Activated CD8-positive, alpha-beta memory T cell treated with anti-CD3 and anti-CD28 coated beads for 48 hours (primary cell): ENCODE measurements at regions not wholly inside any gene's neighbourhood (a gene's known extent, or its start where the extent isn't known, plus 50 kb on each side); places are given as distances from the start of the nearest gene placed in this dataset.
"Not testable (repeated sequence)": the region's sequence is repeated elsewhere in the genome, so short reads cannot be mapped to it uniquely, and the experiment has no call there.

Experiments
- DNase-seq, 3 experiments: peaks; one replicate each; pipeline ENCODE4 v3.0.0-alpha.2; 2020; ENCODE audit warnings: low read depth in 2 of 3, low spot score in 2 of 3

DNA sequence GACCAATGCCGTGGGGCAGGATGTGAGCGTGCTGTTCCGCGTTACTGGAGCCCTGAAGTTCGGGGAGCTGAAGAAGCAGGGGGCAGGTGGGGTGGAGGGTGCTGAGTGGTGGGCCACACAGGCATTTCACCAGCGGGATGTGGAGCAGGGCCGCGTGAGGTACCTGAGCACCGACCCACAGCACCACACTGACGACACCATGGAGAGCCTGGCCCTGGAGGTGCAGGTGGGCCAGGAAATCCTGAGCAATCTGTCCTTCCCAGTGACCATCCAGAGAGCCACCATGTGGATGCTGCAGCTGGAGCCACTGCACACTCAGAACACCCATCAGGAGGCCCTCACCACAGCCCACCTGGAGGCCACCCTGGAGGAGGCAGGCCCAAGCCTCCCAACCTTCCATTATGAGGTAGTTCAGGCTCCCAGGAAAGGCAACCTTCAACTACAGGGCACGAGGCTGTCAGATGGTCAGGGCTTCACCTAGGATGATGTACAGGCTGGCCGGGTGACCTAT is 179.6 kb downstream of the TBC1D2B start:
- no peak for DNase-seq

DNA sequence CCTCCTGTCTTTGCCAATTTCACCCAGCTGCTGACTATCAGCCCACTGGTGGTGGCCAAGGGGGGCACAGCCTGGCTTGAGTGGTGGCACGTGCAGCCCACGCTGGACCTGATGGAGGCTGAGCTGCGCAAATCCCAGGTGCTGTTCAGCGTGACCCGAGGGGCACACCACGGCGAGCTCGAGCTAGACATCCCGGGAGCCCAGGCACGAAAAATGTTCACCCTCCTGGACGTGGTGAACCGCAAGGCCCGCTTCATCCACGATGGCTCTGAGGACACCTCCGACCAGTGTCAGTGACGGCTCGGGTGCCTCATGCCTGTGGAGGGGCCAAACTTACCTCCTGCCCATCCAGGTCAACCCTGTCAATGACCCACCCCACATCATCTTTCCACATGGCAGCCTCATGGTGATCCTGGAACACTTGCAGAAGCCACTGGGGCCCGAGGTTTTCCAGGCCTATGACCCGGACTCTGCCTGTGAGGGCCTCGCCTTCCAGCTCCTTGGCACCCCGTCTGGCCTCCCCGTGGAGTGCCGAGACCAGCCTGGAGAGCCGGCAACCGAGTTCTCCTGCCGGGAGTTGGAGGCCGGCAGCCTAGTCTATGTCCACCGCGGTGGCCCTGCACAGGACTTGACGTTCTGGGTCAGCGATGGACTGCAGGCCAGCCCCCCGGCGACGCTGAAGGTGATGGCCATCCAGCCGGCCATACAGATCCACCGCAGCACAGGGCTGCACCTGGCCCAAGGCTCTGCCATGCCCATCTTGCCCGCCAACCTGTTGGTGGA is 180.2 kb downstream of the TBC1D2B start:
- DNase-seq: not testable (repeated sequence)

DNA sequence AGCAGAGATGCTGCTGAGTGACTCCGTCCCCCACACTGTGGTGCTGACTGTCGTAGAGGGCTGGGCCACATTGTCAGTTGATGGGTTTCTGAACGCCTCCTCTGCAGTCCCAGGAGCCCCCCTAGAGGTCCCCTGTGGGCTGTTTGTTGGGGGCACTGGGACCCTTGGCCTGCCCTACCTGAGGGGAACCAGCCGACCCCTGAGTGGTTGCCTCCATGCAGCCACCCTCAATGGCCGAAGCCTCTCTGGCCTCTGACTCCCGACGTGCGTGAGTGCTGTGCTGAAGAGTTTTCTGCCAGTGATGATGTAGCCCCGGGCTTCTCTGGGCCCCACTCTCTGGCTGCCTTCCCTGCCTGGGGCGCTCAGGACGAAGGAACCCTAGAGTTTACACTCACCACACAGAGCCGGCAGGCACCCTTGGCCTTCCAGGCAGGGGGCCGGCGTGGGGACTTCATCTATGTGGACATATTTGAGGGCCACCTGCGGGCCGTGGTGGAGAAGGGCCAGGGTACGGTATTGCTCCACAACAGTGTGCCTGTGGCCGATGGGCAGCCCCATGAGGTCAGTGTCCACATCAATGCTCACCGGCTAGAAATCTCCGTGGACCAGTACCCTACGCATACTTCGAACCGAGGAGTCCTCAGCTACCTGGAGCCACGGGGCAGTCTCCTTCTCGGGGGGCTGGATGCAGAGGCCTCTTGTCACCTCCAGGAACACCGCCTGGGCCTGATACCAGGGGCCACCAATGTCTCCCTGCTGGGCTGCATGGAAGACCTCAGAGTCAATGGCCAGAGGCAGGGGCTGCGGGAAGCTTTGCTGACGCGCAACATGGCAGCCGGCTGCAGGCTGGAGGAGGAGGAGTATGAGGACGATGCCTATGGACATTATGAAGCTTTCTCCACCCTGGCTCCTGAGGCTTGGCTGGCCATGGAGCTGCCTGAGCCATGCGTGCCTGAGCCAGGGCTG is 181.1 kb downstream of the TBC1D2B start:
- not testable (repeated sequence) for DNase-seq

DNA sequence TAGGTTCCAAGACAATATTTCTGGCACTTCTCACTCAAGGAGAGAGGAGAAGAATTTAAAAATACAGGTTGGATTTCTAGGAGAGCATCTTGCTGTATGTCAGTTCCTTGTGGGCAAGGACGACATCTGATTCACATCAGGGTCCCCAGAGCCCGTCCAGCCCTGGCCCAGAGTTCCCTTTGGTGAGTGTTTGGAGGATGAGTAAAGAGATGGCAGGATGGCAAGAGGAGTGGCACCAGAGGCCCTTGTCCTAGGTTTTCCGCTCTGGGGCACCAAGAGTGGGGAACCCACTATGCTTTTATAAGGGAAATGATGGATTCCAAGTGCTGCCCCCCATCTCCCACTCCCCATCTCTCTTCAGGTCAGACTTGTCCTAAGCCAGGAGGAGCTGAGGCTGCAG is 181.8 kb downstream of the TBC1D2B start:
- no peak for DNase-seq

DNA sequence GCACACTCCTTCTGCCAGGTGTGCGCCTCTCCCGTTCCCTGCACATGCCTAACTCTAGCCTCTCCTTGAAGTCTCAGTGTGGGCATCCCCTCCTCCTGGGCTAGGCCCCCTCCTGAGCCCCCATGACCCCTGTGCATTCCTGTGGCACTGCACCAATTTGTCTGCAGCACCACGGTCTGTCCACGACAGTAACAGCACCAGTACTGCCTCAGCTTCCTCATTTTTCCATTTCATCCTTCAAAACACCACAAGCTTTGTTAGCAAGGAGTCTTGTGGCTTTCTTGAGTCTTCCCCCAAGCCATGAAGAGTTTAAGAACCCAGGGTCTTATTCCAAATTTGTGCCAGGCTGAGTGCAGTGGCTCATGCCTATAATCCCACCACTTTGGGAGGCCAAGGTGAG is 182.4 kb downstream of the TBC1D2B start:
- not testable (repeated sequence) for DNase-seq

DNA sequence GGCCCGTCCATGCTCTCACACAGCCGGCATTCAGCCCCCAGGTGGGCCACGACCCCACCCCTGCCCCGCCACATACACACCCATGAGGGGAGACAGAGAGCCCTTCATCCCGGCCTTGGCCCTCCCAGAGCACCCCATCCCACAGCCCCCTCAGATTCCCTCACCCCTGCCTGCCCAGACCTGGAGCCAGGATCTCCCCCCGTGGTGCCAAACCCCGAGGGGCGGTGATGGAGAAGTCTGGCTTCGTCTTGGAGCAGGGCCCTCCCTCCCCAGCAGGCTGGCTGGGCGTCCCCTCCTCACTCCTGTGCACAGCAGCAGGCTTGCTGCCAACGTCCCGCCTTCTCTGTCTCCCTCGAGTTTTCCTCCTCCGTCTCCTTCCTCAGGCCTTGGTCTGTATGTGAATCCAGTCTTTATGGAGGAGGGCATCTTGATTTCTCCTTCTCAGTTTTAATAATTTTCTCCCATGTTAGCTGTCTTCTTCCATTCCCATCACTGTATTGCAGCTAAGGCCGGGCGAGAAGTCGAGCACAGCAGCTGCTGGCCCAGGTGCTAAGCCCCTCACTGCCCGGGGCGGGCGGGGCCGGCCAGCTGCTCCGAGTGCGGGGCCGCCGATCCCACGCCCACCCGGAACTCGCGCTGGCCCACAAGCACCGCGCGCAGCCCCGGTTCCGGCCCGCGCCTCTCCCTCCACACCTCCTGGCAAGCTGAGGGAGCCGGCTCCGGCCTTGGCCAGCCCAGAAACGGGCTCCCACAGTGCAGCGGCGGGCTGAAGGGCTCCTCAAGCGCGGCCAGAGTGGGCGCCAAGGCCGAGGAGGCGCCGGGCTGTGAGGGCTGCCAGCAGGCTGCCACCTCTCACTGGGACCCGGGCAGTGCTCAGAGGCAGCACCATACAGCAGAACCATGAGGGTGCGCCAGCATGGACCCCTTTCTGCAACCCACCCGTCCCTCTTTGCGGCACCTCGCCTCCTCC is 183.6 kb downstream of the TBC1D2B start:
- DNase-seq: not testable (repeated sequence)

DNA sequence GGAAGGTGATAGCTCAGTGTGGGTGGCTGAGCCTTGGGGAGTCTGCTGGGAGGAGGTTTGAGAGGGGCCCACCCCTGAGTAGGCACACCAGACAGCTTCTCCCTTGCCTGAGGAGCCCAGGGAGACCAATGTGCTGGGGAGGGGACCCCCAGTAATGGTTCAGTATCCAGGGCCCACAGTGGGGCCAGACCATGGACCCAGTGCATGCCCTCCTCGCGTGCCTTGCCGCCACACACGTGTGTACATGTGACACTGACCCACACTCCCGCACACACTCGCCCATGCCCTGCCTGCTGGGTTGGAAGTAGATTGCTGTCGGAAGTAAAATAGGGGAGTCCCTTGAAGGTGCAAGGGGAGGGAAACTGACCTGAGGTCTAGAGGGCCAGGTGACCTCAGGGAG is 184.3 kb downstream of the TBC1D2B start:
- DNase-seq: not testable (repeated sequence)

DNA sequence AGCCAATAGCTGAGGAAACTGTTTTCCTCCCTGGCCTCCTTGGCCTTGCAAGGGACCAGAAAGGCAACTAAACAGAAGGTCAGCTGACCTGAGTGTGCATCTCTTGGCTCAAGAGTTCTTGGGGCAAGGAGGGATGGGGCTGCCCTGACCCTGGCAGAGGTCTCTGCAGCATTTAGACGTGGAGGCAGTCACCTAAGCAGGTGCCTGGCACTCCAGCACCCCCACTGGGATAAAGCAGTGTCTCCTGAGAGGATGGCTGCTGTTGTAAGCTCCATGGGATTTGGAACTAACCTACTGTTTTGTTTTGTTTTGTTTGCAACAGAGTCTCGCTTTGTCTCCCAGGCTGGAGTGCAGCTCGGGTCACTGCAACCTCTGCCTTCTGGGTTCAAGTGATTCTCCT is 185.2 kb downstream of the TBC1D2B start:
- no peak for DNase-seq

DNA sequence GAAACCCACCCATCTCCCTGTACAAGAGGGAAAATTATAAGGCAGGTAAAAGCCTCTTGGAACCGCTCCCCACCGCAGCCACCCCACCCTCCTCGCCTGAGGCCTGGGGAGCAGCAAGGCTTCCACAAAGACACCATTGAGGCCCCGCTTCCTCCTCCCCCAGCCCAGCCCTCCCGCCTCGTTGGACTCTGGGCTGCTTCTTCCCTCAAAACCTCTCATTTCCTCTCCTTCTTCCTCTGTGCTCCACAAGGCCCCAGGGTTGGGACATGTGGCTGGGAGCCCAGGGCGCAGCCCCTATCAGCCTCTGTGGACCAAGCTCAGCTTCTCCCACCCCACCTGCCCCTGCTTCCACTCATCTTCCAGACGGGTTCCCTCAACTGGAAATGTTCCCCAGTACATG is 185.6 kb downstream of the TBC1D2B start:
- not testable (repeated sequence) for DNase-seq

DNA sequence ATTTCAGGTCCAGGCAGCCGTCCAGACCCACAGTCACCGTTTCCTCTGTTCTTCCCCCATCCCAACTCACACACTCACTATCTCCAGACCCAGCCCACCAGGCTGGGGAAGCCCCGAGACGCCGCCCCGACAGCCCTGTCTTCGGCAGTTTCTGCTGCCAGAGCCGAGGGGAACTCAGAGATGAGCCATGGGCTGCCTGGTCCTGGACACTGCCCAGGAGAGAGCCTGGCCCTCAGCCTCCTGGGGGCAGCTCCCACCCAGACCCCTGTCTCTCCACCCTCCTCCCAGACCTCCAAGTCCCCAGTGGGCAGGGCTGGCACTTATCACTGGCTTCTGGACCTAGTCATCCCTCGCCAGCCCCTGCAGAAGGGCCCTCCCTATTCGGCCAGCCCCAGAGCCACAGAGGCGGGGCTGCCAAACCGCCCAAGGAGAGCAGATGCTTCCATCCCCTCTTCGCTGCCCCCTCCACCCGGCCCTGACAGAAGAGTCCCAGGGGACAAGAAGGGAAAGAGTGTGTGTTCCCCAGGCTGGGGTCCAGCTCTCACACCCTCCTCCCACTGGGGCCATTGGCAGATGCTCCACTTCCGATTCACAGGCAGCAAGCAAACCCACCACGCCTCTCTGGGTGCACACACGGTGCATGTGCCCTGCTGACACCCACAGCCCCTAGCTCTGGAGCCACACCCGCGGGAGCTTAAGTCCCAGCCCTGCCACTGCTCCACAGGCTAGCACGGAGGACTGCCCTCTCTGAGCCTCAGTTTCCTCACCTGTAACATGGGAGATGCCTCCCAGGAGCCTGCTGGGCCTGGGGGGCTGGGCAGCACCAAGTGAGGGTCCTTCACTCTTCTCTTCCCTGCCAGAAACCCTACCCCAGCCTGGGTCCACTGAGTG is 186.4 kb downstream of the TBC1D2B start:
- DNase-seq: not testable (repeated sequence)

DNA sequence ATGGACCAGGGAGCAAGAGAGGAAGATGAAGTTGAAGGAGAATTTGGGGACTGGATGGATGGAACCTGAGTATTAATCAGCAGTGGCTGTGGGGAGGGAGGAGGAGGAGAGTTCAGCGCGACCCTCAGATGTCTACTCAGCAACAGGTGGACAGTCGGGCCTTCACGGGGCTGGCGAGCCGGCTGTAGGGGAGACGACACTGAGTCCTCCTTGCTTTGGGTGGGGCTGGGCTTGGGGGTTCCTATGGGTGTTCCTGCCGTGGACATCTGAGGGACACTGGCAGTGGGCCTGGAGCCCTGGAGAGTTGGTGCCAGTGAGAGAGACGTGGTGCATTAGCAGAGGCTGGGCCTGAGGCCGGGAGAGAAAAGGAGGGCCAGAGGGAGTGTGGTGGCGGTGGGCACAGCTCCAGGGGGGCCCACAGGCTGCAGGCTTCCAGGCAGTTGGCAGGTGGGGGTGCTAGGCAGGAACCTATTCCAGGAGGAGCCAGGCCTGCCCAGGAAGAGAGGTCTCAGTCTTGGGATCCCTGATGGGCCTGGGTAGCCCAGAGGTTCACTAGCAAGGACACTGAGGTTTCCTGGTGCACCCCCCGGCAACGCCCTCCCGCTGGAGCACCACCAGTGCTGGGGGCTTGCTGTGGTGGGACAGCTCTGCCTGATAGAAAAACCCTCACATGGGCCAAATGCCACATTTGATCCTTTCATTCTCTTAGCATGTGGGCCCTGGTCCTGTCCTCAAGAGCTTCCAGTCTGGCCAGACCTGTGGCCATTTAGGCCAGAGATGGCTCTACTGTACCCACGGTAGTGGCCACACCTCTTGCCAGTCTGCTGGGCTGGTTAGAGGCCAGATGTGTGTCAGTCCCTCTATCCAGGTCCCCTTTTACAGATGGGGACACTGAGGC is 187.4 kb downstream of the TBC1D2B start:
- DNase-seq: not testable (repeated sequence)

DNA sequence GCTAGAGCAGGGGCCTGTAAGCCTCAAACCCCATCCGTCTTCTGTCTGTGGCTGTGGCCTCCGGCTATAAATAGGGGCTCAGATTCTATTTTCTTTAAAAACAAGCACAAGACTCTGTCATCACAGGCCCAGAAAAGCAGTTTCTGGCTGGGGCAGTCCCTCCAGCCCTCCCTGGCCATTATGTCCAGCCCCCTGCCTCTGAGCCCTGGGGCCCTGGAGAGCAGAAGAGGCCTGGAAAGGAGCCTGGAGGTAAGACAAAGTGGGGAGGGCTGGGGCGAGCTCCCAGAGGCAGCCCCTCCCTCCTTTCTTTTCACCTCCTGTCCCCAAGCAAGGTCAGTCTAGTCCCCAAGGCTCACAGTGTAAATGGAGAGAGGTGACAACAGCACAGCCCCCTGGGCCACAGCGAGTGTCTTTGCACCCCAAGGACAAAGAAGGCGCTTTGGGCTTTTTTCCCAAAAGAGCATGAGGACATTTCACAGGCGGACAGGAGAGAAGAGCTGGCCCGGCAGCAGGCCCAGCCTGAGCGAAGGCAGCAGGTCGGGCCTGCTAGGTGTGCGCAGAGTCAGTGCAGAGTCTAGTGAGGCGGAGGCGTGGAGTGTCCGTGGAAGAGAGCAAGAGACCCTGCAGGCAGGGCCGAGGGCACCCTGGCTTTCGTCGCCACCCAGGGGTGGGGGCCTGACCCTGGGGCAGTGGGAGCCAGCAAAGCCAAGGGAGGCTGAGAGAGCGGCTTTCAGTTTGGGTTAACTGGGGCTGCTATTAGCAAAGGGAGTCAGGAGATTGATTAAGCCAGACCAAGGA is 188.3 kb downstream of the TBC1D2B start:
- no peak for DNase-seq

DNA sequence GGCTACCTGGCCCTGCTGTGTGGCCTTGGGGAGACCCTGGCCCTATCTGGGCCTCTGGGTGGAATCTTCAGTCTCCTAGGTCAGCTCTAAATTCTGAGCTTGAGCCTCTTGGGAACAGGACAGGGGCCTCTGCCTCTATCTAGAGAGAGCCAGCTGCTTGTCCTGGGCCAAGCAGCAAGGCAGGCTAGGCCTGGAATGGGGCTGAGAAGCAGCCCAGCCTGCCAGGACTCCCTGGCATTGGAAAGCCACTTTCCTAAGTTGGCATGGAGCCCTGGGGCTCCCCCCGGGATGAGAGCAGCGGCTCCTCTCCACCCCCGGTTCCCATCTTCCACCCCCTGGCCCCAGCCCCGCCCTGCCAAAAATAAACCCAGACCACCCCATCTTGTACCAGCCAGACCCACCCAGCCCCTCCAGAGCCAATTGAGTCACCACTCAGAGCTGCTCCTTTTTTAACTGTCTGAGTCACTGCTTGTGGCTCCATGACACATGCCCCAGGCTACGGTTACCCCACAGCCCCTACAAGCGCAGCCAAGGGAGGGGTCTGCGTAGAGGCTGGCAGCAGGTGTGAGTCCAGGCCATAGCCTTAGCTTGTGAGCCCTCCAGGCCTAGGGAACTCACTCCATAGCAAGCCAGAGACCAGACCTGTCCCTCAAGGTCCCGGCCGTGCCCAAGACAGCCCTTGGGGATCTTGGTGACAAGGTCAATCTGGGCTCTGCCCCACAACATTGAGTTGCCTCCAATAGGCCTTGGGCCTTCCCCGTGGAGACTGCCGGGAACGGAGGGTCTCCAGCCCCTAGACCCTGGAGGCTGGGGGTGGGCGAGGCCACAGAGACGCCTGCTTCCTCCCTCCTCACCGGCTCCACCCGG is 189.7 kb downstream of the TBC1D2B start:
- not testable (repeated sequence) for DNase-seq

DNA sequence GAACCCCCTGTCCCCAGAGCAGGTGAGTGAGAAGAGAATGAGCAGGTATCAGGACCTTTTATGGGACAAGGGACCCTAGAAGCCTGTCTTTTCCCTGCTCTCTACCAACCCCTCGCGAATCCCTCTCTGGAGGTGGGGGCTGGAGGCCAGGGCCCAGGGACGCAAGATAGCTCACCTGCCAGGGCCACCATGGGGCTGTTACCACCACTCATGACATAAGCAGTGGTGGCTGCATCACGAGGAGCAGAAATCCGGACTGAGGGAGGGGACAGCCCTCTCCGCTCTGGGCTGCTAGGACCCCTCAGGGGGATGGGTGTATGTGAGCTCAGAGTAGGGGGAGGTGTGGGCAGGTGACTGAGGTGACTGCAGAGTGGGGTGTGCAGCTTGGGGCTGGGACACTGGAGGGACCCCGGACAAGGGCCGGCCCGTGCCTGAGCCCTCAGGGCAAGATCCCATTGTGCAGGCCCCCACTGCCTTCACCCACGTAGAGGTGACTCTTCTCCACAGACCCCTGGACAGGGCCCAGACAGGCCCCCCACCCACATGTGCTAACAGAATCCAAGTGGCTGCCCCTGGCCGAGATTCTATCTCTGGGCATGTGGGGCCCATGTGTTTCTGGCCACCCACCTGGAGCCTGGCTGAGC is 190.6 kb downstream of the TBC1D2B start:
- DNase-seq: no peak

DNA sequence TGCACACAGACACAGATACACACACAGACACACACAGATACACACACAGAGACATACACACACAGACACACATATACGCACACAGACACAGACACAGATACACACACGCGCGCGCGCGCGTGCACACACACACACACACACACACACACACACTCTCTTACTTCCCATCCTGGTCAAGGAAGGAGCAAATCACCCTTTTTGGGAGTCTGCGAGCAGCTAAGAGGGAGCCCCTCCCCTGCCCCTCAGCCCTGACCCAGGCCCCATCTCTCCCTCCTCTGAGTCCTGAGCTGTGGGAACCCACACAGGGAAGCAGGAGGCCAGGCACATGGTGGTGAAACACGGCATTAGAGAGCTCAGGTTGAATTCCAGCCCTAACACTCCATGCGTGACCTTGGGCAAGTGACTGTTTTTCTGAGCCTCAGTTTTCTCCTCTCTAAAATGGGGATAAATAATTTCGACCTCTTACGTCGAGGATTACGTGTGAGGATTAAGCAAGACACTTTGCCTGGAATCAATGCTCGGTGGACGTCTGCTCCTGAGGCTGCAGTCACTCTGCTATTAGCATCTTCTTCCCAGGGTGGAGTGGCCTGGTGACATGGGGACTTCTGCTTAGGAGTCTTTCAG is 191.5 kb downstream of the TBC1D2B start:
- DNase-seq: not testable (repeated sequence)

DNA sequence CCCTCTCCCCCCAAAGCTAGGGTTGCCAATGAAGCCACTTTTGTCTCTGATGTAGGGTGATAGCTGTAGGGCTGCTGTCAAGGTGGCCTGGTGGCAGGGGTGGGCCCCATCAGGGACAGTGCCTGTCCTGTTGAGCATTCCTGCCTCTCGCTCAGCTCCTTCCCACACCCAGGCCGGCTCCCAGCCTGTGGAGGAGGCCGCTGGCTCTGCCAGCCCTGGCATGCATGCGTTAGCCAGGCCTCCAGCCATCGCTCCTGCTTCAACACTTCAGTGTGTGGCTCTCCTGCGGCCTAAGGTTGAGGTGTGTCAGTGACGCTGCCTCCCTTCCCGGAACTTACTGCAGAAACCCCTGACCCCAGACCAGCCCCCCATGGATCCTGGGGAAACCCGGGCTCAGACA is 194.5 kb downstream of the TBC1D2B start:
- not testable (repeated sequence) for DNase-seq
